H1 (cell line): ENCODE measurements at regions not wholly inside any gene's neighbourhood (a gene's known extent, or its start where the extent isn't known, plus 50 kb on each side); places are given as distances from the start of the nearest gene placed in this dataset.

ENCODE experiments used
- CTCF ChIA-PET: fragments of 300-600 bp; sonication (Branson Sonifier 250); formaldehyde crosslinking; loops from one replicate; lab custom pipeline; 2021; ENCODE audit not compliant: partially characterized antibody; lab: Charles Lee
- POLR2A ChIA-PET: fragments of 300-600 bp; sonication (Branson Sonifier 250); formaldehyde crosslinking; loops from one replicate; lab custom pipeline; 2021; ENCODE audit warnings: inconsistent platforms; ENCODE audit not compliant: partially characterized antibody; lab: Charles Lee
- DNase-seq, 2 experiments: peaks; one replicate each; pipeline versions ENCODE4 v3.0.0 to v3.0.0-alpha.2; 2010 to 2022; ENCODE audit warnings: low spot score in 2 of 2, low read depth in 1 of 2, mixed read lengths in 1 of 2
- FAIRE-seq: peaks from 2 replicates; lab custom pipeline; 2011; peaks lifted over from hg19 to GRCh38; lab: Jason Lieb, UNC
- H2AFZ ChIP-seq: 2 replicates; pipeline ENCODE4 v1.8.1; 2012; ENCODE audit warnings: low read length, inconsistent platforms
- H2AK5ac ChIP-seq: 2 replicates; pipeline ENCODE4 v1.6.1; 2013; ENCODE audit warnings: low read depth, low read length
- H2BK120ac ChIP-seq: replicated peaks from 2 replicates; pipeline ENCODE3; 2013; ENCODE audit warnings: low read depth, low read length, inconsistent platforms
- H2BK12ac ChIP-seq: 2 replicates; pipeline ENCODE4 v1.6.1; 2013; ENCODE audit warnings: low read depth, low read length
- H2BK15ac ChIP-seq: 2 replicates; pipeline ENCODE4 v1.6.1; 2013; ENCODE audit warnings: low read length
- H2BK20ac ChIP-seq: 2 replicates; pipeline ENCODE4 v1.6.1; 2013; ENCODE audit warnings: low read length
- H2BK5ac ChIP-seq: 2 replicates; pipeline ENCODE4 v1.6.1; 2013; ENCODE audit warnings: low read depth, low read length
- H3K14ac ChIP-seq: 2 replicates; pipeline ENCODE4 v1.6.1; 2013; ENCODE audit warnings: inconsistent platforms; ENCODE audit not compliant: insufficient read length
- H3K18ac ChIP-seq: 2 replicates; pipeline ENCODE4 v1.6.1; 2013; ENCODE audit warnings: low read length; ENCODE audit errors: extremely low read depth
- H3K23ac ChIP-seq: 2 replicates; pipeline ENCODE4 v1.6.1; 2013; ENCODE audit warnings: inconsistent platforms; ENCODE audit not compliant: insufficient read length
- H3K23me2 ChIP-seq: 2 replicates; pipeline ENCODE4 v1.6.1; 2013; ENCODE audit warnings: low read depth, low read length
- H3K27ac ChIP-seq: 2 replicates; pipeline ENCODE4 v1.6.1; 2011; ENCODE audit warnings: low read depth, low read length, inconsistent platforms
- H3K27me3 ChIP-seq, 4 experiments: replicated peaks in 1 of 4; 1 replicate in 1 of 4; 2 replicates in 3 of 4; pipeline versions ENCODE4 v1.6.1 to v1.8.1; 2011 to 2013; ENCODE audit warnings: low read length in 3 of 4, mild to moderate bottlenecking in 3 of 4, inconsistent platforms in 2 of 4, mixed read lengths in 2 of 4, moderate library complexity in 1 of 4; ENCODE audit not compliant: control insufficient read depth in 3 of 4, insufficient read depth in 3 of 4; ENCODE audit errors: extremely low read depth in 1 of 4
- H3K36me3 ChIP-seq, 4 experiments: 2 replicates each; pipeline versions ENCODE4 v1.6.1 to v1.8.1; 2011 to 2013; ENCODE audit warnings: mild to moderate bottlenecking in 4 of 4, low read length in 3 of 4, moderate library complexity in 2 of 4, control low read depth in 1 of 4, inconsistent platforms in 1 of 4; ENCODE audit not compliant: insufficient read depth in 4 of 4, control insufficient read depth in 2 of 4
- H3K4ac ChIP-seq: replicated peaks from 2 replicates; pipeline ENCODE3; 2013; ENCODE audit warnings: low read length, low read depth, mixed read lengths, inconsistent platforms; ENCODE audit not compliant: insufficient read length
- H3K4me1 ChIP-seq, 4 experiments: replicated peaks in 1 of 4; 1 replicate in 1 of 4; 2 replicates in 3 of 4; pipeline versions ENCODE4 v1.6.1 to v1.8.1; 2011 to 2013; ENCODE audit warnings: low read length in 3 of 4, inconsistent platforms in 2 of 4, mixed read lengths in 1 of 4; ENCODE audit not compliant: insufficient read depth in 4 of 4, control insufficient read depth in 3 of 4
- H3K4me2 ChIP-seq, 2 experiments: 2 replicates each; pipeline versions ENCODE4 v1.6.1 to v1.8.1; 2011 to 2013; ENCODE audit warnings: low read depth in 2 of 2, low read length in 2 of 2, control low read depth in 1 of 2, inconsistent platforms in 1 of 2, mild to moderate bottlenecking in 1 of 2; ENCODE audit not compliant: insufficient read depth in 1 of 2
- H3K4me3 ChIP-seq, 4 experiments: fragments of 200-600, 300-600 bp in 1 of 4; sonication (generic), shearing (Covaris generic), sonication (Bioruptor Twin) in 1 of 4; 2 replicates each; pipeline versions ENCODE4 v1.5.1 to v1.8.1; 2011 to 2016; ENCODE audit warnings: low read length in 4 of 4, low read depth in 3 of 4, control low read depth in 2 of 4, inconsistent platforms in 2 of 4, mild to moderate bottlenecking in 2 of 4, mixed read lengths in 1 of 4, moderate library complexity in 1 of 4; ENCODE audit not compliant: insufficient read depth in 2 of 4; ENCODE audit errors: extremely low read depth in 1 of 4
- H3K56ac ChIP-seq: replicated peaks from 2 replicates; pipeline ENCODE3; 2013; ENCODE audit warnings: low read depth, mild to moderate bottlenecking, mixed read lengths, low read length, inconsistent platforms; ENCODE audit not compliant: insufficient read length
- H3K79me1 ChIP-seq: 2 replicates; pipeline ENCODE4 v1.6.1; 2013; ENCODE audit warnings: low read depth, low read length, control low read depth
- H3K79me2 ChIP-seq, 2 experiments: 2 replicates each; pipeline versions ENCODE4 v1.6.1 to v1.8.1; 2012 to 2013; ENCODE audit warnings: low read length in 2 of 2, mild to moderate bottlenecking in 2 of 2, inconsistent platforms in 1 of 2; ENCODE audit not compliant: insufficient read depth in 2 of 2, control insufficient read depth in 1 of 2
- H3K9ac ChIP-seq, 4 experiments: replicated peaks in 1 of 4; 1 replicate in 1 of 4; 2 replicates in 3 of 4; pipeline versions ENCODE4 v1.6.1 to v1.8.1; 2011 to 2013; ENCODE audit warnings: low read depth in 3 of 4, low read length in 3 of 4, control low read depth in 2 of 4, mild to moderate bottlenecking in 2 of 4, moderate library complexity in 2 of 4, inconsistent platforms in 1 of 4; ENCODE audit errors: extremely low read depth in 1 of 4
- H3K9me3 ChIP-seq, 2 experiments: 2 replicates each; pipeline versions ENCODE4 v1.6.1 to v1.8.1; 2012 to 2013; ENCODE audit warnings: mild to moderate bottlenecking in 2 of 2, moderate library complexity in 2 of 2, control low read depth in 1 of 2, inconsistent platforms in 1 of 2, low read depth in 1 of 2, low read length in 1 of 2, mixed read lengths in 1 of 2; ENCODE audit not compliant: insufficient read depth in 2 of 2
- H4K20me1 ChIP-seq, 2 experiments: replicated peaks in 1 of 2; 2 replicates each; pipeline versions ENCODE3 to v1.8.1; 2011 to 2013; ENCODE audit warnings: inconsistent platforms in 2 of 2, low read length in 2 of 2, mild to moderate bottlenecking in 1 of 2; ENCODE audit not compliant: insufficient read depth in 2 of 2, control insufficient read depth in 1 of 2
- H4K5ac ChIP-seq: 2 replicates; pipeline ENCODE4 v1.6.1; 2013; ENCODE audit warnings: low read length, low read depth, mixed read lengths, inconsistent platforms; ENCODE audit not compliant: insufficient read length
- H4K8ac ChIP-seq: 2 replicates; pipeline ENCODE4 v1.8.0; 2013; ENCODE audit warnings: mild to moderate bottlenecking, moderate library complexity, low read length, inconsistent platforms; ENCODE audit not compliant: insufficient read depth; ENCODE audit errors: extremely low read depth
- H4K91ac ChIP-seq: replicated peaks from 2 replicates; pipeline ENCODE3; 2013; ENCODE audit warnings: low read length, mixed read lengths, inconsistent platforms; ENCODE audit not compliant: insufficient read length
- FOSL1 ChIP-seq: IDR thresholded peaks from 2 replicates; pipeline ENCODE4 v1.6.1; 2011; ENCODE audit warnings: mild to moderate bottlenecking, low read depth, low read length, moderate library complexity; ENCODE audit not compliant: insufficient read depth
- JUN ChIP-seq: IDR thresholded peaks from 2 replicates; pipeline ENCODE4 v1.6.1; 2011; ENCODE audit warnings: low read depth, mild to moderate bottlenecking, improper control_type of control experiment, low read length
- NRF1 ChIP-seq: IDR thresholded peaks from 2 replicates; pipeline ENCODE4 v1.6.1; 2011; ENCODE audit warnings: mild to moderate bottlenecking, low read depth, low read length, improper control_type of control experiment
- POLR2A ChIP-seq, 2 experiments: IDR thresholded peaks; 1 replicate in 1 of 2; 2 replicates in 1 of 2; pipeline ENCODE4 v1.6.1; 2011; ENCODE audit warnings: low read depth in 2 of 2, low read length in 2 of 2, mild to moderate bottlenecking in 2 of 2; ENCODE audit errors: control extremely low read depth in 1 of 2
- TCF12 ChIP-seq: IDR thresholded peaks from 2 replicates; pipeline ENCODE4 v1.6.1; 2011; ENCODE audit warnings: low read depth, mild to moderate bottlenecking, low read length
- ZNF274 ChIP-seq: IDR thresholded peaks from 2 replicates; pipeline ENCODE4 v1.7.0; 2012; ENCODE audit warnings: low read length, borderline replicate concordance; ENCODE audit errors: extremely low read depth
- WGBS, 2 experiments: shearing (Covaris generic) in 1 of 2; methylation state at CpG; one replicate each; pipeline versions ENCODE4 v1.1.6 to v1.1.7; 2013 to 2015; ENCODE audit warnings: low lambda C conversion rate in 2 of 2, mixed read lengths in 2 of 2, inconsistent platforms in 1 of 2, low coverage in 1 of 2, missing lambda C conversion rate in 1 of 2; ENCODE audit not compliant: insufficient replicate concordance in 2 of 2, insufficient coverage in 1 of 2, insufficient read length in 1 of 2; ENCODE audit errors: extremely low coverage in 1 of 2, missing lambda C conversion rate in 1 of 2; 5-methylcytosine and 5-hydroxymethylcytosine counted together

DNA sequence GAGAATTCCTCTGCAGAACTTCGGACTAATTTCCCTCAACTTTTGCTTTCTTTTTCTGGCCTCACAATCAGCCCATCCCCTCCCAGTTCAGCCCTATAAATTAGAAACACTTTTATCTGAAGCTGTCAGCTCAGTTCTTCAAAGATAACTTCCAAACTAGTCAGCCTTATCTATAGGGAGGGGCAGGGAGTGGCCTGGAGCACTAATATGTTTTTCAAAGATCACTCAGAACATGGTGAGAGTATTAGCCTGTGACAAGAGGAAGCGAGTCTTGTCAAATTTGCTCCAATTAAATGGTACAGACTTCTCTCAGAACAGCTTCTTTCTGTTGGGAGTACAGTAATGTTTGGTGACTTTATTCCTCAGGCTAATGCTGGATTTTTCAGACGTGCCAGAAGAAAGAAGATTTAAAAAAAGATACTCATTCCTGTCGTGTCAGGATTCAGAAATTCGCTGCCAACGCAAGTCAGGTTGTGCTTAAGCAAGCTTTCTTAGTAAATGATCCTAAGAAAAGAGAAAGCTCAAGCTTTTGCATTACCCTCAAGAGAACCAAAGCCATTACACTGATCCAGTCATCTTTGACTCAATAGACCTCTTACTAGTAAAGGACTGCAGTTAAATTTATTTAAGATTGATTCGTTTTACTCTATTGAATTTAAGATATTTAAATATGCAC, 1033.6 kb downstream of the SLITRK5 start:
- Histone ChIP-seq H3K23ac (no peak overlapping the region), H3K4me3 (no peak overlapping the region), H2BK120ac (no peak overlapping the region), H2AK5ac (no peak overlapping the region), H4K5ac (no peak overlapping the region), H3K18ac (no peak overlapping the region), H3K36me3 (no peaks in the 10 kb centered on the region), H4K91ac (no peak overlapping the region), H2BK20ac (no peak overlapping the region), H3K79me1 (no peaks in the 10 kb centered on the region), H3K4me2 (no peak overlapping the region), H2AFZ (0 out of 2 replicates have a peak overlapping the region, but pooled peaks have one; percentile 63), H3K4me1 (no peaks in the 10 kb centered on the region), H3K9ac (no peak overlapping the region), H4K8ac (no peak overlapping the region), H3K4ac (no peak overlapping the region), H2BK15ac (no peak overlapping the region), H3K27ac (no peak overlapping the region), H2BK5ac (no peak overlapping the region), H3K56ac (no peak overlapping the region), H2BK12ac (no peak overlapping the region), H3K23me2 (no peaks in the 10 kb centered on the region), H3K27me3 (no peaks in the 10 kb centered on the region), H4K20me1 (no peaks in the 10 kb centered on the region), H3K79me2 (no peaks in the 10 kb centered on the region)
- POLR2A ChIA-PET, result no interaction called here
- FAIRE-seq (no peak), DNase-seq (no peak)
- WGBS, 2 experiments, result 92% methylated on average over 7 of the region's 7 CpGs; no CpG with 5 or more reads in 1 of the 2 experiments
- CTCF ChIA-PET, result interaction anchor here (0.5 to 1.3 kb wide), 3 partner anchors 9 to 991 kb away, joined by 3 to 5 read pairs (median 4); no protein-coding TSS in a partner anchor
- TF ChIP-seq POLR2A (IDR thresholded peaks at IDR 0.05; ENCODE audit: control extremely low read depth in 1 of 2, low read depth in 2 of 2, low read length in 2 of 2), result no peak
- TF ChIP-seq FOSL1, result no peak
- TF ChIP-seq ZNF274, result no peak
- no peak for TF ChIP-seq TCF12
- no peak for TF ChIP-seq NRF1
- no peak for TF ChIP-seq JUN
- TF ChIP-seq, all 59 proteins: peak for 0
- H3K9me3 ChIP-seq, result no peaks in the 10 kb centered on the region; a peak in 1 of 4 replicates
- H3K14ac ChIP-seq, result no peak overlapping the region
